ENCODE measurements at regions not wholly inside any gene's neighbourhood (a gene's known extent, or its start where the extent isn't known, plus 50 kb on each side); places are given as distances from the start of the nearest gene placed in this dataset.
"Not testable (repeated sequence)": the region's sequence is repeated elsewhere in the genome, so short reads cannot be mapped to it uniquely, and the experiment has no call there.

GRCh38 chr18:51330739-51331138, 133.3 kb upstream of the MEX3C start:
- ATAC-seq = no peak

GRCh38 chr18:51337406-51337805, 139.9 kb upstream of the MEX3C start:
- ATAC-seq = no peak

- ATAC-seq = no peak
Observed at GRCh38 chr18:51339856-51340255, 142.4 kb upstream of the MEX3C start.

- no peak for ATAC-seq
Observed at GRCh38 chr18:51340332-51340731, 142.9 kb upstream of the MEX3C start.

- ATAC-seq = peak in 1 of 2 donors; percentile 33
Observed at GRCh38 chr18:51342815-51343214, 145.3 kb upstream of the MEX3C start.

GRCh38 chr18:51345848-51346391, 148.4 kb upstream of the MEX3C start:
- ATAC-seq = no peak

GRCh38 chr18:51346404-51346803, 148.9 kb upstream of the MEX3C start:
- no peak for ATAC-seq

GRCh38 chr18:51350081-51350480, 152.6 kb upstream of the MEX3C start:
- ATAC-seq = no peak

GRCh38 chr18:51355841-51356240, 158.4 kb upstream of the MEX3C start:
- ATAC-seq = no peak

GRCh38 chr18:51360301-51360700, 162.8 kb upstream of the MEX3C start:
- ATAC-seq = not testable (repeated sequence)

- no peak for ATAC-seq
Observed at GRCh38 chr18:51361130-51361860, 163.8 kb upstream of the MEX3C start.

- no peak for ATAC-seq
Observed at GRCh38 chr18:51363384-51363783, 165.9 kb upstream of the MEX3C start.

- no peak for ATAC-seq
Observed at GRCh38 chr18:51370996-51371395, 173.5 kb upstream of the MEX3C start.

- ATAC-seq = no peak
Observed at GRCh38 chr18:51371929-51372328, 174.4 kb upstream of the MEX3C start.

- no peak for ATAC-seq
Observed at GRCh38 chr18:51382081-51382480, 184.6 kb upstream of the MEX3C start.

- ATAC-seq = no peak
Observed at GRCh38 chr18:51383116-51383515, 185.6 kb upstream of the MEX3C start.

- ATAC-seq = no peak
Observed at GRCh38 chr18:51383711-51384110, 186.2 kb upstream of the MEX3C start.

GRCh38 chr18:51385270-51385669, 187.8 kb upstream of the MEX3C start:
- ATAC-seq = no peak

- no peak for ATAC-seq
Observed at GRCh38 chr18:51390702-51391101, 193.2 kb upstream of the MEX3C start.

GRCh38 chr18:51391215-51391614, 193.7 kb upstream of the MEX3C start:
- no peak for ATAC-seq

GRCh38 chr18:51391731-51392130, 194.2 kb upstream of the MEX3C start:
- ATAC-seq = no peak

GRCh38 chr18:51397347-51397962, 200.0 kb upstream of the MEX3C start:
- ATAC-seq = no peak

- no peak for ATAC-seq
Observed at GRCh38 chr18:51398104-51398503, 200.6 kb upstream of the MEX3C start.

- ATAC-seq = no peak
Observed at GRCh38 chr18:51399491-51400122, 202.1 kb upstream of the MEX3C start.

All from activated CD4-positive, CD25-positive, alpha-beta regulatory T cell treated with anti-CD3 and anti-CD28 coated beads, Interleukin-2, amount 50 U/mL, for 24 hours (primary cell).